ENCODE measurements at regions not wholly inside any gene's neighbourhood (a gene's known extent, or its start where the extent isn't known, plus 50 kb on each side); places are given as distances from the start of the nearest gene placed in this dataset.

DNA sequence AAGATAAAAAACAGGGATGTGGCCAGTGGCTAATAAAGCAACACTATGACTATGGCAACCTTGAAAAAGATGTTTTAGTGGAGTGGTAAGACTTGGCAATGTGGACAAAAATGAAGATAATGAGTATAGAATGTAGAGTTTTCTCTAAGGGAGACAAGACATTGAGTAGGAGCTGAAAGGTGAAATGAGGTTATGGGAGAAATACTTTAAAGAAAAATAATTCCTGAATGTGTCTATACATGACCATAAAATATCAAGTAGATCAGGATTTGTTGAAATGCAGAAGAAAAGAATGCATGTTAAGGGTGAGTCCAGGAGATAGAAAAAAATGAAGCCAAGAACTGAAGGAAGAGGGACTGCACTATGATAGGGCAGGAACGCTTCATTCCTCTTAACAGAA lies 101.6 kb upstream of the CARD18 start:
- TF ChIP-seq POLR2AphosphoS5 (IDR thresholded peaks at IDR 0.05; ENCODE audit: low read depth, low read length), result no peak
- TF ChIP-seq TAF1 (IDR thresholded peaks at IDR 0.05; ENCODE audit: borderline replicate concordance, low read depth, low read length), result no peak
